ENCODE measurements at regions not wholly inside any gene's neighbourhood (a gene's known extent, or its start where the extent isn't known, plus 50 kb on each side); places are given as distances from the start of the nearest gene placed in this dataset.

DNA sequence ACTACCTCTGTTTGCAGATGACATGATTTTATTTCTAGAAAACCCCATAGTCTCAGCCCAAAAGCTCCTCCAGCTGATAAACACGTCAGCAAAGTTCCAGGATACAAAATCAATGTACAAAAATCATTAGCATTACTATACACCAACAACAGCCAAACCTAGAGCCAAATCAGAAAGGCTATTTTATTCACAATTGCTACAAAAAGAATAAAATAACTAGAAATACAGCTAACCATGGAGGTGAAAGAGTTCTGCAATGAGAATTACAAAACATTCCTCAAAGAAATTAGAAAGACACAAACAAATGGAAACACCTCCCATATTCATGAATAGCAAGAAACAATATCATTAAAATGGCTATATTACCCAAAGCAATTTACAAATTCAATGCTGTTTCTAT is 65.6 kb upstream of the HTR1E start (continued):
- TF ChIP-seq, protein P1, sequence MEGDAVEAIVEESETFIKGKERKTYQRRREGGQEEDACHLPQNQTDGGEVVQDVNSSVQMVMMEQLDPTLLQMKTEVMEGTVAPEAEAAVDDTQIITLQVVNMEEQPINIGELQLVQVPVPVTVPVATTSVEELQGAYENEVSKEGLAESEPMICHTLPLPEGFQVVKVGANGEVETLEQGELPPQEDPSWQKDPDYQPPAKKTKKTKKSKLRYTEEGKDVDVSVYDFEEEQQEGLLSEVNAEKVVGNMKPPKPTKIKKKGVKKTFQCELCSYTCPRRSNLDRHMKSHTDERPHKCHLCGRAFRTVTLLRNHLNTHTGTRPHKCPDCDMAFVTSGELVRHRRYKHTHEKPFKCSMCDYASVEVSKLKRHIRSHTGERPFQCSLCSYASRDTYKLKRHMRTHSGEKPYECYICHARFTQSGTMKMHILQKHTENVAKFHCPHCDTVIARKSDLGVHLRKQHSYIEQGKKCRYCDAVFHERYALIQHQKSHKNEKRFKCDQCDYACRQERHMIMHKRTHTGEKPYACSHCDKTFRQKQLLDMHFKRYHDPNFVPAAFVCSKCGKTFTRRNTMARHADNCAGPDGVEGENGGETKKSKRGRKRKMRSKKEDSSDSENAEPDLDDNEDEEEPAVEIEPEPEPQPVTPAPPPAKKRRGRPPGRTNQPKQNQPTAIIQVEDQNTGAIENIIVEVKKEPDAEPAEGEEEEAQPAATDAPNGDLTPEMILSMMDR (CRISPR knock-in tag; IDR thresholded peaks at IDR 0.05): no peak
- TF ChIP-seq, protein P2, sequence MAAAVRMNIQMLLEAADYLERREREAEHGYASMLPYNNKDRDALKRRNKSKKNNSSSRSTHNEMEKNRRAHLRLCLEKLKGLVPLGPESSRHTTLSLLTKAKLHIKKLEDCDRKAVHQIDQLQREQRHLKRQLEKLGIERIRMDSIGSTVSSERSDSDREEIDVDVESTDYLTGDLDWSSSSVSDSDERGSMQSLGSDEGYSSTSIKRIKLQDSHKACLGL (CRISPR knock-in tag; IDR thresholded peaks at IDR 0.05): no peak

GRCh38 chr6:86869500-86869899 is 67.8 kb upstream of the HTR1E start:
- Histone ChIP-seq H3K4me3 (replicated peaks in 1 of 3; ENCODE audit: insufficient read depth in 1 of 3, low read depth in 2 of 3, low read length in 3 of 3) (no peak overlapping the region), H2AFZ (ENCODE audit: low read length) (no peak overlapping the region), H4K20me1 (ENCODE audit: insufficient read depth, low read length) (no peaks in the 10 kb centered on the region), H3K4me2 (ENCODE audit: low read depth, low read length) (no peak overlapping the region), H3K9me3 (ENCODE audit: low read length) (peaks cover 27% of the 10 kb centered on the region), H3K9ac (ENCODE audit: insufficient read depth, low read depth, low read length) (no peak overlapping the region), H3K4me1 (ENCODE audit: insufficient read depth, low read length) (no peaks in the 10 kb centered on the region), H3K27ac (ENCODE audit: extremely low read length, insufficient read depth, low read length) (no peak overlapping the region), H3K79me2 (ENCODE audit: insufficient read depth, low read length) (no peaks in the 10 kb centered on the region), H3K27me3 (ENCODE audit: control insufficient read depth in 1 of 2, insufficient read depth in 2 of 2, low read length in 2 of 2) (no peaks in the 10 kb centered on the region), H3K36me3 (replicated peaks in 1 of 2; ENCODE audit: control insufficient read depth in 1 of 2, insufficient read depth in 2 of 2, low read length in 2 of 2) (no peaks in the 10 kb centered on the region)
- CTCF ChIA-PET (ENCODE audit: low intra/inter-chr PET ratio, low total read pairs): no interaction called here
- DNase-seq (ENCODE audit: low spot score) (no peak), FAIRE-seq (no peak), ATAC-seq (no peak)
- in situ Hi-C loops (cut with HindIII; ENCODE audit: extremely low pct_ligation_motif_present, low pct_unique_long_range_greater_than_20kb) (no loop called here), intact Hi-C loops (cut with micrococcal nuclease; ENCODE audit: unreplicated experiment) (no loop called here)
- POLR2A ChIA-PET: no interaction called here
- TF ChIP-seq ELF4 (CRISPR knock-in tag; IDR thresholded peaks at IDR 0.05; ENCODE audit: borderline replicate concordance) (no peak), ZNF670 (CRISPR knock-in tag; IDR thresholded peaks at IDR 0.05; ENCODE audit: borderline replicate concordance) (no peak), GZF1 (CRISPR knock-in tag; IDR thresholded peaks at IDR 0.05) (no peak), FOXC1 (CRISPR knock-in tag; IDR thresholded peaks at IDR 0.05; ENCODE audit: borderline replicate concordance) (no peak), ZMYM3 (CRISPR knock-in tag; IDR thresholded peaks at IDR 0.05) (no peak), ISL2 (CRISPR knock-in tag; IDR thresholded peaks at IDR 0.05) (no peak), ZNF644 (CRISPR knock-in tag; IDR thresholded peaks at IDR 0.05; ENCODE audit: low read depth) (no peak), RFXANK (CRISPR knock-in tag; IDR thresholded peaks at IDR 0.05) (no peak), BCL6 (CRISPR knock-in tag; IDR thresholded peaks at IDR 0.05) (no peak), REST (IDR thresholded peaks at IDR 0.05; ENCODE audit: borderline replicate concordance in 1 of 2, low read depth in 1 of 2, low read length in 2 of 2) (no peak), ZNF713 (CRISPR knock-in tag; IDR thresholded peaks at IDR 0.05) (no peak)
- 4% methylated on average over 1 of the region's 1 CpG for WGBS (ENCODE audit: low lambda C conversion rate)
- no TSS peak for BruUV-seq (replicated peaks)
